ENCODE measurements at regions not wholly inside any gene's neighbourhood (a gene's known extent, or its start where the extent isn't known, plus 50 kb on each side); places are given as distances from the start of the nearest gene placed in this dataset.

- TF ChIP-seq CTCF (IDR thresholded peaks at IDR 0.05; ENCODE audit: low read depth, low read length, missing control alignments): no peak
- no peak for DNase-seq (ENCODE audit: low read depth)
- H3K4me3 ChIP-seq (ENCODE audit: low read depth, low read length): no peak overlapping the region
- in situ Hi-C loops (cut with HindIII; ENCODE audit: low sequenced_read_pairs): no loop called here
Observed at GRCh38 chr5:57754616-57755015, 272.0 kb upstream of the ACTBL2 start.

- TF ChIP-seq CTCF (IDR thresholded peaks at IDR 0.05; ENCODE audit: low read depth, low read length, missing control alignments): no peak
- H3K4me3 ChIP-seq (ENCODE audit: low read depth, low read length): no peak overlapping the region
- in situ Hi-C loops (cut with HindIII; ENCODE audit: low sequenced_read_pairs): no loop called here
- DNase-seq (ENCODE audit: low read depth): no peak
Observed at GRCh38 chr5:57753446-57753845, 270.8 kb upstream of the ACTBL2 start.

GRCh38 chr5:57751710-57752109, 269.1 kb upstream of the ACTBL2 start:
- no peak overlapping the region for H3K4me3 ChIP-seq (ENCODE audit: low read depth, low read length)
- no peak for DNase-seq (ENCODE audit: low read depth)
- TF ChIP-seq CTCF (IDR thresholded peaks at IDR 0.05; ENCODE audit: low read depth, low read length, missing control alignments): no peak
- in situ Hi-C loops (cut with HindIII; ENCODE audit: low sequenced_read_pairs): no loop called here

GRCh38 chr5:57750891-57751290, 268.3 kb upstream of the ACTBL2 start:
- TF ChIP-seq CTCF (IDR thresholded peaks at IDR 0.05; ENCODE audit: low read depth, low read length, missing control alignments): no peak
- in situ Hi-C loops (cut with HindIII; ENCODE audit: low sequenced_read_pairs): no loop called here
- H3K4me3 ChIP-seq (ENCODE audit: low read depth, low read length): no peak overlapping the region
- DNase-seq (ENCODE audit: low read depth): no peak

- no peak for TF ChIP-seq CTCF (IDR thresholded peaks at IDR 0.05; ENCODE audit: low read depth, low read length, missing control alignments)
- DNase-seq (ENCODE audit: low read depth): no peak
- H3K4me3 ChIP-seq (ENCODE audit: low read depth, low read length): no peak overlapping the region
- in situ Hi-C loops (cut with HindIII; ENCODE audit: low sequenced_read_pairs): no loop called here
Observed at GRCh38 chr5:57750282-57750681, 267.7 kb upstream of the ACTBL2 start.

GRCh38 chr5:57749396-57749795, 266.8 kb upstream of the ACTBL2 start:
- in situ Hi-C loops (cut with HindIII; ENCODE audit: low sequenced_read_pairs): no loop called here
- no peak for TF ChIP-seq CTCF (IDR thresholded peaks at IDR 0.05; ENCODE audit: low read depth, low read length, missing control alignments)
- DNase-seq (ENCODE audit: low read depth): no peak
- H3K4me3 ChIP-seq (ENCODE audit: low read depth, low read length): no peak overlapping the region
